ENCODE measurements at regions not wholly inside any gene's neighbourhood (a gene's known extent, or its start where the extent isn't known, plus 50 kb on each side); places are given as distances from the start of the nearest gene placed in this dataset.

DNA sequence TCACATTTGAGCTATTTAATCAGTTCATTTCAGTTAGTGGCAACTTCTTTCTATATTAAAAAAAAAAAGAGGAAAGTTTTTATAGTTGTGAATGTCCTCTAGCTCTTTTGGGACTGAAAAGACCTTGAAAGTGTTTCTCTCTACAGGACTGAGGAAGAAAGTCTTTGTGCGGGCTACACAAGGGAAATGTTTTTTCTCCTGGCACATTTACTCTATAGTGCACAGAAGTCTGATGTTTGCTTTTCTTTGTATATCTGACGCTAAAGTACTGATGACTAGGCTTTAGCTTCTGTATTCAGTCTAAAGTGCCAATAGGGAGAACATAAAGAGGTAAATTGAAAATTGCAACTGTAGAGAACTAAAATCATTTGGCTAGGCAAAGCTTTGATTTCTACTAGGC lies 737.4 kb upstream of the LUZP2 start:
- Histone ChIP-seq H3K79me2 (ENCODE audit: control insufficient read depth, insufficient read depth, low read length) (no peaks in the 10 kb centered on the region), H3K4me2 (ENCODE audit: extremely low read depth, insufficient read depth, low read length) (no peak overlapping the region), H3K9me3 (ENCODE audit: control insufficient read depth, insufficient read depth, low read depth, low read length) (no peaks in the 10 kb centered on the region), H3K36me3 (ENCODE audit: control insufficient read depth, insufficient read depth, low read length) (no peaks in the 10 kb centered on the region), H3K27me3 (ENCODE audit: control insufficient read depth, insufficient read depth, low read length) (no peaks in the 10 kb centered on the region), H3K9ac (ENCODE audit: insufficient read depth, low read length) (no peak overlapping the region), H3K4me1 (ENCODE audit: control insufficient read depth, extremely low read depth, insufficient read depth, low read length) (peaks cover 3% of the 10 kb centered on the region), H3K27ac (ENCODE audit: insufficient read depth, low read length) (no peak overlapping the region), H4K20me1 (ENCODE audit: control insufficient read depth, extremely low read depth, insufficient read depth, low read length) (no peaks in the 10 kb centered on the region), H2AFZ (ENCODE audit: low read length) (no peak overlapping the region), H3K4me3 (replicated peaks in 1 of 4; ENCODE audit: control extremely low read depth in 1 of 4, insufficient read depth in 1 of 4, low read depth in 3 of 4, low read length in 4 of 4) (no peak overlapping the region)
- TF ChIP-seq EZH2 (IDR thresholded peaks at IDR 0.05; ENCODE audit: low read length, missing control alignments), result no peak
- TF ChIP-seq, protein P1, sequence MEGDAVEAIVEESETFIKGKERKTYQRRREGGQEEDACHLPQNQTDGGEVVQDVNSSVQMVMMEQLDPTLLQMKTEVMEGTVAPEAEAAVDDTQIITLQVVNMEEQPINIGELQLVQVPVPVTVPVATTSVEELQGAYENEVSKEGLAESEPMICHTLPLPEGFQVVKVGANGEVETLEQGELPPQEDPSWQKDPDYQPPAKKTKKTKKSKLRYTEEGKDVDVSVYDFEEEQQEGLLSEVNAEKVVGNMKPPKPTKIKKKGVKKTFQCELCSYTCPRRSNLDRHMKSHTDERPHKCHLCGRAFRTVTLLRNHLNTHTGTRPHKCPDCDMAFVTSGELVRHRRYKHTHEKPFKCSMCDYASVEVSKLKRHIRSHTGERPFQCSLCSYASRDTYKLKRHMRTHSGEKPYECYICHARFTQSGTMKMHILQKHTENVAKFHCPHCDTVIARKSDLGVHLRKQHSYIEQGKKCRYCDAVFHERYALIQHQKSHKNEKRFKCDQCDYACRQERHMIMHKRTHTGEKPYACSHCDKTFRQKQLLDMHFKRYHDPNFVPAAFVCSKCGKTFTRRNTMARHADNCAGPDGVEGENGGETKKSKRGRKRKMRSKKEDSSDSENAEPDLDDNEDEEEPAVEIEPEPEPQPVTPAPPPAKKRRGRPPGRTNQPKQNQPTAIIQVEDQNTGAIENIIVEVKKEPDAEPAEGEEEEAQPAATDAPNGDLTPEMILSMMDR (conservative IDR thresholded peaks at IDR 0.05 in 1 of 2, IDR thresholded peaks at IDR 0.05 in 1 of 2; ENCODE audit: low read depth in 1 of 2, low read length in 2 of 2), result no peak
- DNase-seq (ENCODE audit: low read depth in 2 of 2), result no peak

DNA sequence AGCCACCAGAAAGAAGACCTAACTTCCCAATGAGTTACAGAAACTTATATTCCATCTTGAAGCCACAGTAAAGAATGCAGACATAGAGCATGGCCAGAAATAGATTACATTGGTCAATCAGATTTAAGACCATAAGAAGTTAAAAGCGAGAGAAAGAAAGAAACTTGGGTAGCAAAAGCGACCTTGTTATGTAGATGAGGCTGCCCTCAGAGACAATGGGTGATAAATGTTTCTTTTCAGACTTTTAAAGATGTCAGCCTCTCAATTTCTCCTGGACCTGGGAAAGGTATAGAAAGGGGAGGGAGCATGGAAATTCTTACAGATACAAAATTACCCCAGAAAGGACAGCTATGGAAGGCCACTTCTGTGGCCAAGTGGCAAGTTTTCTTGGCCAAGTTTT lies 732.6 kb upstream of the LUZP2 start:
- no peak overlapping the region for H2AFZ ChIP-seq (ENCODE audit: low read length)
- no peak overlapping the region for H3K9ac ChIP-seq (ENCODE audit: insufficient read depth, low read length)
- no peak for TF ChIP-seq EZH2 (IDR thresholded peaks at IDR 0.05; ENCODE audit: low read length, missing control alignments)
- TF ChIP-seq, protein P1 (conservative IDR thresholded peaks at IDR 0.05 in 1 of 2, IDR thresholded peaks at IDR 0.05 in 1 of 2; ENCODE audit: low read depth in 1 of 2, low read length in 2 of 2), result no peak
- no peaks in the 10 kb centered on the region for H3K79me2 ChIP-seq (ENCODE audit: control insufficient read depth, insufficient read depth, low read length)
- no peaks in the 10 kb centered on the region for H4K20me1 ChIP-seq (ENCODE audit: control insufficient read depth, extremely low read depth, insufficient read depth, low read length)
- H3K27ac ChIP-seq (ENCODE audit: insufficient read depth, low read length), result no peak overlapping the region
- no peak for DNase-seq (ENCODE audit: low read depth in 2 of 2)
- H3K4me1 ChIP-seq (ENCODE audit: control insufficient read depth, extremely low read depth, insufficient read depth, low read length), result peaks cover 3% of the 10 kb centered on the region
- H3K36me3 ChIP-seq (ENCODE audit: control insufficient read depth, insufficient read depth, low read length), result no peaks in the 10 kb centered on the region
- H3K27me3 ChIP-seq (ENCODE audit: control insufficient read depth, insufficient read depth, low read length), result no peaks in the 10 kb centered on the region
- H3K4me2 ChIP-seq (ENCODE audit: extremely low read depth, insufficient read depth, low read length), result no peak overlapping the region
- H3K9me3 ChIP-seq (ENCODE audit: control insufficient read depth, insufficient read depth, low read depth, low read length), result no peaks in the 10 kb centered on the region
- H3K4me3 ChIP-seq (replicated peaks in 1 of 4; ENCODE audit: control extremely low read depth in 1 of 4, insufficient read depth in 1 of 4, low read depth in 3 of 4, low read length in 4 of 4), result no peak overlapping the region

DNA sequence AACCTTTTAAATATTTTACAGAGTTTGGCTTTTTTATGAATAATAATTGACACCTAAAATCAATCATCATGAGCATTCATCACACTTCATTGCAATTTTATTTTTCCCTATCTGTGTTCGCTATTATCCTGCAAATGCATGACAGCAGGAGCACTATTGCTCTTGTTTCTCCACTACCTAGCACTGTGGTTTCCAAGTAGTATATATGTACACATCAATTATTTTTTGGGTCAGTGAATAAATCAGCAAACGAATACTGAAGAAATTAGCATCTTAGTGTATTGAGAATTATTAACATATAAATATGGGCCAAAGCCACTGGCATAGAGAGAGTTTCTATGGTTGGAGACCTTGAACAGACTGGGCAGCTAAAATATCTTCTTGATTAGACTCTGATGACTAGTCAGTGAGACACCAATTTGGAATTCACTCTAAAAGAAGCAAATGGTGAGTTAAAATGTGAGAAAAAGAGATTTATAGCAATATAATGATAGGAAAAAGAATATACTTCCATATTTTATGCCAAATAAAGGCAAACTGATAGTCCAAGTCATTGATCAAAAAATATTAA lies 731.1 kb upstream of the LUZP2 start:
- Histone ChIP-seq H3K79me2 (ENCODE audit: control insufficient read depth, insufficient read depth, low read length) (no peaks in the 10 kb centered on the region), H3K27me3 (ENCODE audit: control insufficient read depth, insufficient read depth, low read length) (no peaks in the 10 kb centered on the region), H3K9ac (ENCODE audit: insufficient read depth, low read length) (no peak overlapping the region), H3K4me2 (ENCODE audit: extremely low read depth, insufficient read depth, low read length) (no peak overlapping the region), H4K20me1 (ENCODE audit: control insufficient read depth, extremely low read depth, insufficient read depth, low read length) (no peaks in the 10 kb centered on the region), H3K36me3 (ENCODE audit: control insufficient read depth, insufficient read depth, low read length) (no peaks in the 10 kb centered on the region), H3K4me3 (replicated peaks in 1 of 4; ENCODE audit: control extremely low read depth in 1 of 4, insufficient read depth in 1 of 4, low read depth in 3 of 4, low read length in 4 of 4) (no peak overlapping the region), H3K9me3 (ENCODE audit: control insufficient read depth, insufficient read depth, low read depth, low read length) (no peaks in the 10 kb centered on the region), H2AFZ (ENCODE audit: low read length) (no peak overlapping the region), H3K27ac (ENCODE audit: insufficient read depth, low read length) (no peak overlapping the region), H3K4me1 (ENCODE audit: control insufficient read depth, extremely low read depth, insufficient read depth, low read length) (peaks cover 3% of the 10 kb centered on the region)
- no peak for TF ChIP-seq EZH2 (IDR thresholded peaks at IDR 0.05; ENCODE audit: low read length, missing control alignments)
- TF ChIP-seq, protein P1 (conservative IDR thresholded peaks at IDR 0.05 in 1 of 2, IDR thresholded peaks at IDR 0.05 in 1 of 2; ENCODE audit: low read depth in 1 of 2, low read length in 2 of 2), result no peak
- peak; percentile 28 to 78 for DNase-seq (ENCODE audit: low read depth in 2 of 2)
